ENCODE measurements at regions not wholly inside any gene's neighbourhood (a gene's known extent, or its start where the extent isn't known, plus 50 kb on each side); places are given as distances from the start of the nearest gene placed in this dataset.

GRCh38 chr16:86325360-86325759 is 185.0 kb upstream of the FOXF1 start (continued):
- no peak for TF ChIP-seq JUND (IDR thresholded peaks at IDR 0.05; ENCODE audit: low read depth, low read length)

- no peak for FAIRE-seq
- BruUV-seq (replicated peaks): no TSS peak
- no peaks in the 10 kb centered on the region; the same call in 1 of the 2 replicates for H4K20me1 ChIP-seq (ENCODE audit: control insufficient read depth, insufficient read depth)
- no peak overlapping the region for H3K27ac ChIP-seq (ENCODE audit: control insufficient read depth, insufficient read depth)
- no peak for ATAC-seq
- H3K27me3 ChIP-seq (replicated peaks in 1 of 2; ENCODE audit: control insufficient read depth in 2 of 2, insufficient read depth in 2 of 2, low read length in 1 of 2): peaks cover 2 to 5% of the 10 kb centered on the region in 2 experiments
- H3K9ac ChIP-seq (ENCODE audit: control insufficient read depth, insufficient read depth, low read length): no peak overlapping the region
- no peaks in the 10 kb centered on the region for H3K9me3 ChIP-seq (replicated peaks; ENCODE audit: control insufficient read depth, insufficient read depth, low read length)
- no peak for TF ChIP-seq FOXK2 (IDR thresholded peaks at IDR 0.05)
- TF ChIP-seq TAF1 (IDR thresholded peaks at IDR 0.05; ENCODE audit: borderline replicate concordance, low read depth, low read length): no peak
- TF ChIP-seq POLR2A (IDR thresholded peaks at IDR 0.05; ENCODE audit: low read depth, low read length): no peak
- no peak for TF ChIP-seq ATF3 (IDR thresholded peaks at IDR 0.05; ENCODE audit: borderline replicate concordance, extremely low read depth, low read depth, low read length)
- no peak for TF ChIP-seq KDM1A (IDR thresholded peaks at IDR 0.05; ENCODE audit: borderline replicate concordance)
- TF ChIP-seq TCF7 (IDR thresholded peaks at IDR 0.05; ENCODE audit: borderline replicate concordance): no peak
- no peak for TF ChIP-seq GABPA (IDR thresholded peaks at IDR 0.05; ENCODE audit: low read depth)
- TF ChIP-seq SMARCA5 (IDR thresholded peaks at IDR 0.05): no peak
- H3K79me2 ChIP-seq (ENCODE audit: control insufficient read depth, insufficient read depth, low read length): no peaks in the 10 kb centered on the region
- no peaks in the 10 kb centered on the region for H3K4me1 ChIP-seq (ENCODE audit: control insufficient read depth, insufficient read depth, low read length)
- H3K4me2 ChIP-seq (ENCODE audit: control insufficient read depth, insufficient read depth): no peak overlapping the region
- CTCF ChIA-PET: interaction anchor here (1.3 kb wide), 1 partner anchor 504 kb away, joined by 3 read pairs; no protein-coding TSS in a partner anchor
- no peak for DNase-seq (ENCODE audit: low read depth, low spot score)
- H2AFZ ChIP-seq (ENCODE audit: control insufficient read depth, low read depth, low read length): no peak overlapping the region
- no peak overlapping the region for H3K4me3 ChIP-seq
- RAD21 ChIA-PET (ENCODE audit: unreplicated experiment): no interaction called here
- POLR2A ChIA-PET: no interaction called here
- intact Hi-C loops (cut with micrococcal nuclease; ENCODE audit: unreplicated experiment) (no loop called here), in situ Hi-C loops (cut with MboI) (loop anchor here (25.0 kb wide), 1 partner anchor 514 kb away; no protein-coding TSS in a partner anchor)
- H3K36me3 ChIP-seq (ENCODE audit: control insufficient read depth in 2 of 2, insufficient read depth in 2 of 2, low read length in 1 of 2): no peaks in the 10 kb centered on the region
- 22% methylated on average over 6 of the region's 6 CpGs for WGBS (ENCODE audit: insufficient coverage, insufficient replicate concordance, low lambda C conversion rate, missing lambda C conversion rate)
- SMC1A ChIA-PET (ENCODE audit: uncharacterized antibody, unreplicated experiment): no interaction called here
Measured at GRCh38 chr16:86325895-86326294, 184.4 kb upstream of the FOXF1 start.

All from GM12878 (cell line).